ENCODE measurements at regions not wholly inside any gene's neighbourhood (a gene's known extent, or its start where the extent isn't known, plus 50 kb on each side); places are given as distances from the start of the nearest gene placed in this dataset.

DNA sequence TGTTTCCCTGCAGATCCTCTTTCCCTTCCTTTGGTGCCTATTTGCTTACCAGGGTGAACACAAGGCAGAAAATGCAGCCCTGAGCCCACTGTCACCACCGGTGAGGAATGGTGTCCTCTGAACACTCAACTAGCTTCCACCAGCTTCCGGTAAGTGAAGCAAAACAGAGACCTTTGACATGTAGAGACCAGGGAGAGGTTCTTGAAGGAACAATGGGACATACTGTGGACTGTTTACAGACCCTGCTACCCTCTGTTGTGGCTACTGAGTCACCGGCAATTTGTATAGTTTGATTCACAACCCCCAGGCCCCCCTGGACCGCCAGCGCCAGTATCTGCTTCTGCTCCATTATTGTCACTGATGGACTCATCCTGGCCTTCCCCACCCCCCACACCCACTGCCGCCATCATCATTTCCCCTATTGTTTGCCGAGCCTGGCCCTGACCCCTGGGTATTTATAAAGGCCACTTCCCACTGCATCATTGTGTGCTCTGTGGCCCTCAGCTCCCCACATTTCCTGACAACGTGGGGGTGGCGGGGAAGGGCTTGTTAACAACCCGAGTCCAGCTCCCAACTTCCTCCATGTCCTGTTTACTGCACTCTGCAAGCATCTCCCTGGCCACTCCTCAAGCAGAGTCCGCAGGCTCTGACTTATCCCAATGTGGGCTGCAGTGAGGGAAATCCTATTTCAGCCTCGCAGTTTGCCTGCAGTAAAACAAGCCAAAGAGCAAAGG lies 252.9 kb downstream of the ETS1 start:
- no peak for TF ChIP-seq POLR2A (IDR thresholded peaks at IDR 0.05)
- TF ChIP-seq, protein P1, sequence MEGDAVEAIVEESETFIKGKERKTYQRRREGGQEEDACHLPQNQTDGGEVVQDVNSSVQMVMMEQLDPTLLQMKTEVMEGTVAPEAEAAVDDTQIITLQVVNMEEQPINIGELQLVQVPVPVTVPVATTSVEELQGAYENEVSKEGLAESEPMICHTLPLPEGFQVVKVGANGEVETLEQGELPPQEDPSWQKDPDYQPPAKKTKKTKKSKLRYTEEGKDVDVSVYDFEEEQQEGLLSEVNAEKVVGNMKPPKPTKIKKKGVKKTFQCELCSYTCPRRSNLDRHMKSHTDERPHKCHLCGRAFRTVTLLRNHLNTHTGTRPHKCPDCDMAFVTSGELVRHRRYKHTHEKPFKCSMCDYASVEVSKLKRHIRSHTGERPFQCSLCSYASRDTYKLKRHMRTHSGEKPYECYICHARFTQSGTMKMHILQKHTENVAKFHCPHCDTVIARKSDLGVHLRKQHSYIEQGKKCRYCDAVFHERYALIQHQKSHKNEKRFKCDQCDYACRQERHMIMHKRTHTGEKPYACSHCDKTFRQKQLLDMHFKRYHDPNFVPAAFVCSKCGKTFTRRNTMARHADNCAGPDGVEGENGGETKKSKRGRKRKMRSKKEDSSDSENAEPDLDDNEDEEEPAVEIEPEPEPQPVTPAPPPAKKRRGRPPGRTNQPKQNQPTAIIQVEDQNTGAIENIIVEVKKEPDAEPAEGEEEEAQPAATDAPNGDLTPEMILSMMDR (IDR thresholded peaks at IDR 0.05): no peak

Measured in body of pancreas (tissue), 4 donors.